Neural cell (in vitro differentiated cells): ENCODE measurements at regions not wholly inside any gene's neighbourhood (a gene's known extent, or its start where the extent isn't known, plus 50 kb on each side); places are given as distances from the start of the nearest gene placed in this dataset.

Source experiments
- H2AFZ ChIP-seq: fragments of 200-600, 300-800 bp; sonication (generic), shearing (Covaris generic); 2 replicates; pipeline ENCODE4 v1.6.0; 2014; ENCODE audit warnings: low read depth, mild to moderate bottlenecking, antibody characterized with exemption, low read length, moderate library complexity
- H3F3A ChIP-seq: fragments of 200-600 bp; shearing (Covaris generic); 2 replicates; pipeline ENCODE4 v1.6.1; 2016; ENCODE audit warnings: mild to moderate bottlenecking, moderate library complexity, mixed read lengths, antibody characterized with exemption, low read length; ENCODE audit not compliant: insufficient read depth, poor library complexity, severe bottlenecking
- H3K27ac ChIP-seq: fragments of 200-600, 300-800 bp; sonication (generic), shearing (Covaris generic); 2 replicates; pipeline ENCODE4 v1.5.1; 2014; ENCODE audit warnings: mild to moderate bottlenecking, low read length, moderate library complexity
- H3K27me3 ChIP-seq: fragments of 300-800, 200-600 bp; sonication (generic), shearing (Covaris generic); 2 replicates; pipeline ENCODE4 v1.6.0; 2014; ENCODE audit warnings: mild to moderate bottlenecking, low read depth, low read length, moderate library complexity; ENCODE audit not compliant: insufficient read depth
- H3K36me3 ChIP-seq: fragments of 300-800, 200-600 bp; sonication (generic), shearing (Covaris generic); 2 replicates; pipeline ENCODE4 v1.5.1; 2014; ENCODE audit warnings: mild to moderate bottlenecking, antibody characterized with exemption, low read length, moderate library complexity; ENCODE audit not compliant: insufficient read depth
- H3K4me2 ChIP-seq: fragments of 300-800, 200-600 bp; sonication (generic), shearing (Covaris generic); 2 replicates; pipeline ENCODE4 v1.6.0; 2014; ENCODE audit warnings: mild to moderate bottlenecking, low read length
- H3K4me3 ChIP-seq: fragments of 300-800, 200-600 bp; sonication (generic), shearing (Covaris generic); 2 replicates; pipeline ENCODE4 v1.5.1; 2014; ENCODE audit warnings: mild to moderate bottlenecking, low read length, moderate library complexity
- H3K79me2 ChIP-seq: fragments of 200-600 bp; shearing (Covaris generic); replicated peaks from 2 replicates; pipeline ENCODE4 v1.6.0; 2014; ENCODE audit warnings: mild to moderate bottlenecking, low read length, moderate library complexity; ENCODE audit not compliant: insufficient read depth
- H3K9ac ChIP-seq: fragments of 300-800, 200-600 bp; sonication (generic), shearing (Covaris generic); 2 replicates; pipeline ENCODE4 v1.6.1; 2016; ENCODE audit warnings: mild to moderate bottlenecking, low read length, mixed read lengths
- H3K9me2 ChIP-seq: fragments of 200-600 bp; shearing (Covaris generic); 2 replicates; pipeline ENCODE4 v1.6.1; 2016; ENCODE audit warnings: mild to moderate bottlenecking, low read length, mixed read lengths; ENCODE audit not compliant: insufficient read depth
- H3K9me3 ChIP-seq: fragments of 200-600, 300-800 bp; sonication (generic), shearing (Covaris generic); 2 replicates; pipeline ENCODE4 v1.6.1; 2016; ENCODE audit warnings: mild to moderate bottlenecking, mixed run types, low read length, moderate library complexity, mixed read lengths
- H4K20me1 ChIP-seq: fragments of 200-600 bp; shearing (Covaris generic); 2 replicates; pipeline ENCODE4 v1.6.1; 2016; ENCODE audit warnings: mild to moderate bottlenecking, mixed run types; ENCODE audit not compliant: insufficient read depth
- CTCF ChIP-seq: fragments of 450-650 bp; IDR thresholded peaks from 2 replicates; pipeline ENCODE4 v1.5.1; 2014; ENCODE audit warnings: antibody characterized with exemption, mild to moderate bottlenecking, moderate library complexity; ENCODE audit not compliant: poor library complexity, severe bottlenecking
- EP300 ChIP-seq: fragments of 450-650 bp; conservative IDR thresholded peaks from 2 replicates; pipeline ENCODE4 v1.6.1; 2014; ENCODE audit warnings: antibody characterized with exemption, mild to moderate bottlenecking, moderate library complexity; ENCODE audit not compliant: poor library complexity, severe bottlenecking
- EZH2 ChIP-seq: fragments of 200-600, 300-800 bp; shearing (Covaris generic), sonication (generic); IDR thresholded peaks from 2 replicates; pipeline ENCODE4 v1.6.1; 2014; ENCODE audit warnings: antibody characterized with exemption, low read length, borderline replicate concordance, mild to moderate bottlenecking; ENCODE audit not compliant: insufficient read depth, poor library complexity, severe bottlenecking
- MXI1 ChIP-seq: fragments of 450-650 bp; conservative IDR thresholded peaks from 2 replicates; pipeline ENCODE4 v1.6.1; 2014; ENCODE audit warnings: antibody characterized with exemption, mild to moderate bottlenecking; ENCODE audit not compliant: poor library complexity, severe bottlenecking
- POLR2AphosphoS5 ChIP-seq: IDR thresholded peaks from 2 replicates; pipeline ENCODE4 v1.6.1; 2012
- RAD21 ChIP-seq: fragments of 450-650 bp; conservative IDR thresholded peaks from 2 replicates; pipeline ENCODE4 v1.6.1; 2014; ENCODE audit warnings: antibody characterized with exemption, mild to moderate bottlenecking, moderate library complexity
- SMC3 ChIP-seq: fragments of 450-650 bp; conservative IDR thresholded peaks from 2 replicates; pipeline ENCODE4 v1.6.1; 2014; ENCODE audit warnings: antibody characterized with exemption, mild to moderate bottlenecking, moderate library complexity; ENCODE audit not compliant: poor library complexity
- TAF1 ChIP-seq: IDR thresholded peaks from 2 replicates; pipeline ENCODE4 v1.6.1; 2012; ENCODE audit warnings: low read depth
- TF ChIP-seq, protein P1 (sequence below): IDR thresholded peaks from 2 replicates; pipeline ENCODE4 v1.6.1; 2012; ENCODE audit warnings: borderline replicate concordance

DNA sequence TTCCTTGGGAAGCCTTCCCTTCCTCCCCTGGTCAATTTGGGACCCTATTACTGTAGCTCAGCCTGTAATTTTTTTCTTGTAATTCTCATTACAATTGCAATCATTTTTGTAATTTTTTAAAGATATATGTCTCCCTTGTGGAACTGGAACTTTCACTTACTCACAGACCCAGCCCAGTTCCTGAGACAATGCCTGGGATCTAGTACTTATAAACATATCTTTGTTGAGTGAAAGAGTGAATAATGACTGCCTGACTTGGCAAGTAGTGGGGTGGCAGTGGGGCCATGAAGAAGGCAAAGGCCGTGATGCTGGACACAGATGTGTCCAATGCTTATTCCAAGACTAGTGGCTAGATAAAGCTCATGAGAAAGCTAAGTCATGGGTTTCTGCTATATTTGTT lies 294.5 kb upstream of the LRRN1 start:
- Histone ChIP-seq H3K27ac (no peak overlapping the region), H3K4me3 (no peak overlapping the region), H3K27me3 (no peaks in the 10 kb centered on the region)

GRCh38 chr3:3503411-3503810 lies 295.8 kb upstream of the LRRN1 start:
- no peaks in the 10 kb centered on the region for H3K9me2 ChIP-seq
- no peaks in the 10 kb centered on the region for H3K27me3 ChIP-seq
- no peaks in the 10 kb centered on the region for H3K9me3 ChIP-seq
- H3K36me3 ChIP-seq = no peaks in the 10 kb centered on the region
- no peak overlapping the region for H3K27ac ChIP-seq
- H3K9ac ChIP-seq = no peak overlapping the region
- TF ChIP-seq CTCF = no peak
- TF ChIP-seq, protein P1, sequence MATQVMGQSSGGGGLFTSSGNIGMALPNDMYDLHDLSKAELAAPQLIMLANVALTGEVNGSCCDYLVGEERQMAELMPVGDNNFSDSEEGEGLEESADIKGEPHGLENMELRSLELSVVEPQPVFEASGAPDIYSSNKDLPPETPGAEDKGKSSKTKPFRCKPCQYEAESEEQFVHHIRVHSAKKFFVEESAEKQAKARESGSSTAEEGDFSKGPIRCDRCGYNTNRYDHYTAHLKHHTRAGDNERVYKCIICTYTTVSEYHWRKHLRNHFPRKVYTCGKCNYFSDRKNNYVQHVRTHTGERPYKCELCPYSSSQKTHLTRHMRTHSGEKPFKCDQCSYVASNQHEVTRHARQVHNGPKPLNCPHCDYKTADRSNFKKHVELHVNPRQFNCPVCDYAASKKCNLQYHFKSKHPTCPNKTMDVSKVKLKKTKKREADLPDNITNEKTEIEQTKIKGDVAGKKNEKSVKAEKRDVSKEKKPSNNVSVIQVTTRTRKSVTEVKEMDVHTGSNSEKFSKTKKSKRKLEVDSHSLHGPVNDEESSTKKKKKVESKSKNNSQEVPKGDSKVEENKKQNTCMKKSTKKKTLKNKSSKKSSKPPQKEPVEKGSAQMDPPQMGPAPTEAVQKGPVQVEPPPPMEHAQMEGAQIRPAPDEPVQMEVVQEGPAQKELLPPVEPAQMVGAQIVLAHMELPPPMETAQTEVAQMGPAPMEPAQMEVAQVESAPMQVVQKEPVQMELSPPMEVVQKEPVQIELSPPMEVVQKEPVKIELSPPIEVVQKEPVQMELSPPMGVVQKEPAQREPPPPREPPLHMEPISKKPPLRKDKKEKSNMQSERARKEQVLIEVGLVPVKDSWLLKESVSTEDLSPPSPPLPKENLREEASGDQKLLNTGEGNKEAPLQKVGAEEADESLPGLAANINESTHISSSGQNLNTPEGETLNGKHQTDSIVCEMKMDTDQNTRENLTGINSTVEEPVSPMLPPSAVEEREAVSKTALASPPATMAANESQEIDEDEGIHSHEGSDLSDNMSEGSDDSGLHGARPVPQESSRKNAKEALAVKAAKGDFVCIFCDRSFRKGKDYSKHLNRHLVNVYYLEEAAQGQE = no peak
- TF ChIP-seq MXI1 = no peak
- H3K79me2 ChIP-seq = no peaks in the 10 kb centered on the region
- H3K4me2 ChIP-seq = no peak overlapping the region
- H4K20me1 ChIP-seq = no peaks in the 10 kb centered on the region
- no peak overlapping the region for H2AFZ ChIP-seq
- no peak overlapping the region for H3K4me3 ChIP-seq
- H3F3A ChIP-seq = no peaks in the 10 kb centered on the region

More for the DNA sequence above, 294.5 kb upstream of the LRRN1 start:
- Histone ChIP-seq H3K36me3 (no peaks in the 10 kb centered on the region), H2AFZ (no peak overlapping the region), H3K4me2 (no peak overlapping the region), H4K20me1 (no peaks in the 10 kb centered on the region), H3K9me3 (no peaks in the 10 kb centered on the region), H3K79me2 (no peaks in the 10 kb centered on the region), H3K9ac (no peak overlapping the region), H3K9me2 (no peaks in the 10 kb centered on the region), H3F3A (no peaks in the 10 kb centered on the region)
- no peak for TF ChIP-seq EZH2
- no peak for TF ChIP-seq EP300
- no peak for TF ChIP-seq MXI1
- no peak for TF ChIP-seq SMC3
- TF ChIP-seq, protein P1 = no peak
- no peak for TF ChIP-seq TAF1
- no peak for TF ChIP-seq CTCF
- no peak for TF ChIP-seq RAD21
- no peak for TF ChIP-seq POLR2AphosphoS5
